ENCODE measurements at regions not wholly inside any gene's neighbourhood (a gene's known extent, or its start where the extent isn't known, plus 50 kb on each side); places are given as distances from the start of the nearest gene placed in this dataset.
"Not testable (repeated sequence)": the region's sequence is repeated elsewhere in the genome, so short reads cannot be mapped to it uniquely, and the experiment has no call there.

GRCh38 chr7:56483861-56484550, 367.8 kb upstream of the NUPR2 start:
- no peak for ATAC-seq

GRCh38 chr7:56483153-56483552, 366.9 kb upstream of the NUPR2 start:
- H3K36me3 Mint-ChIP-seq = no peaks in the 10 kb centered on the region
- no peaks in the 10 kb centered on the region for H3K27me3 Mint-ChIP-seq
- peaks cover 20% of the 10 kb centered on the region for H3K9me3 Mint-ChIP-seq
- no peaks in the 10 kb centered on the region for H3K4me1 Mint-ChIP-seq
- ATAC-seq = no peak
- H3K4me3 Mint-ChIP-seq = no peak overlapping the region
- no peak overlapping the region for H3K27ac Mint-ChIP-seq

More at GRCh38 chr7:56483861-56484550, 367.8 kb upstream of the NUPR2 start:
- Mint-ChIP-seq H3K27me3 (no peaks in the 10 kb centered on the region), H3K36me3 (no peaks in the 10 kb centered on the region), H3K4me1 (no peaks in the 10 kb centered on the region), H3K9me3 (peaks cover 20% of the 10 kb centered on the region), H3K4me3 (no peak overlapping the region), H3K27ac (no peak overlapping the region)

- ATAC-seq = no peak
- Mint-ChIP-seq H3K27me3 (no peaks in the 10 kb centered on the region), H3K36me3 (no peaks in the 10 kb centered on the region), H3K4me3 (no peak overlapping the region), H3K4me1 (no peaks in the 10 kb centered on the region), H3K27ac (no peak overlapping the region), H3K9me3 (peaks cover 32% of the 10 kb centered on the region)
Observed at GRCh38 chr7:56479748-56480147, 363.5 kb upstream of the NUPR2 start.

- no peak for ATAC-seq
- Mint-ChIP-seq H3K36me3 (no peaks in the 10 kb centered on the region), H3K27me3 (no peaks in the 10 kb centered on the region), H3K4me1 (no peaks in the 10 kb centered on the region), H3K27ac (no peak overlapping the region), H3K4me3 (no peak overlapping the region), H3K9me3 (peaks cover 33% of the 10 kb centered on the region)
Observed at GRCh38 chr7:56479136-56479535, 362.9 kb upstream of the NUPR2 start.

GRCh38 chr7:56474271-56474670, 358.1 kb upstream of the NUPR2 start:
- no peaks in the 10 kb centered on the region for H3K4me1 Mint-ChIP-seq
- no peak overlapping the region for H3K4me3 Mint-ChIP-seq
- no peak overlapping the region for H3K27ac Mint-ChIP-seq
- peaks cover 27% of the 10 kb centered on the region for H3K9me3 Mint-ChIP-seq
- H3K27me3 Mint-ChIP-seq = no peaks in the 10 kb centered on the region
- no peaks in the 10 kb centered on the region for H3K36me3 Mint-ChIP-seq
- no peak for ATAC-seq

GRCh38 chr7:56471811-56472210, 355.6 kb upstream of the NUPR2 start:
- H3K4me1 Mint-ChIP-seq = no peaks in the 10 kb centered on the region
- no peak overlapping the region for H3K4me3 Mint-ChIP-seq
- H3K36me3 Mint-ChIP-seq = no peaks in the 10 kb centered on the region
- no peak for ATAC-seq
- H3K27me3 Mint-ChIP-seq = no peaks in the 10 kb centered on the region
- no peak overlapping the region for H3K27ac Mint-ChIP-seq
- H3K9me3 Mint-ChIP-seq = peaks cover 16% of the 10 kb centered on the region

GRCh38 chr7:56466607-56467525, 350.6 kb upstream of the NUPR2 start:
- H3K9me3 Mint-ChIP-seq = peaks cover 16% of the 10 kb centered on the region
- H3K27ac Mint-ChIP-seq, H3K4me3 Mint-ChIP-seq, H3K36me3 Mint-ChIP-seq, H3K27me3 Mint-ChIP-seq, H3K4me1 Mint-ChIP-seq, ATAC-seq: not testable (repeated sequence)

- Mint-ChIP-seq H3K36me3 (peaks cover 6% of the 10 kb centered on the region), H3K27ac (no peak overlapping the region), H3K9me3 (peaks cover 22% of the 10 kb centered on the region), H3K27me3 (no peaks in the 10 kb centered on the region), H3K4me1 (no peaks in the 10 kb centered on the region), H3K4me3 (no peak overlapping the region)
- ATAC-seq = no peak
Observed at GRCh38 chr7:56449762-56450161, 333.5 kb upstream of the NUPR2 start.

- Mint-ChIP-seq H3K27me3 (no peaks in the 10 kb centered on the region), H3K4me3 (no peak overlapping the region), H3K4me1 (no peaks in the 10 kb centered on the region), H3K9me3 (peaks cover 32% of the 10 kb centered on the region), H3K27ac (no peak overlapping the region), H3K36me3 (peaks cover 6% of the 10 kb centered on the region)
- no peak for ATAC-seq
Observed at GRCh38 chr7:56447864-56448693, 331.9 kb upstream of the NUPR2 start.

GRCh38 chr7:56420528-56420927, 304.3 kb upstream of the NUPR2 start:
- not testable (repeated sequence) for H3K4me3 Mint-ChIP-seq, H3K36me3 Mint-ChIP-seq, H3K27ac Mint-ChIP-seq, H3K4me1 Mint-ChIP-seq, ATAC-seq, H3K27me3 Mint-ChIP-seq
- peaks cover 12% of the 10 kb centered on the region for H3K9me3 Mint-ChIP-seq

GRCh38 chr7:56375173-56375572, 259.0 kb upstream of the NUPR2 start:
- no peaks in the 10 kb centered on the region for H3K36me3 Mint-ChIP-seq
- no peak overlapping the region for H3K4me3 Mint-ChIP-seq
- no peak overlapping the region for H3K27ac Mint-ChIP-seq
- no peaks in the 10 kb centered on the region for H3K4me1 Mint-ChIP-seq
- no peaks in the 10 kb centered on the region for H3K9me3 Mint-ChIP-seq
- no peak for ATAC-seq
- H3K27me3 Mint-ChIP-seq = no peaks in the 10 kb centered on the region

- ATAC-seq, H3K27ac Mint-ChIP-seq, H3K4me1 Mint-ChIP-seq, H3K36me3 Mint-ChIP-seq, H3K4me3 Mint-ChIP-seq, H3K27me3 Mint-ChIP-seq, H3K9me3 Mint-ChIP-seq: not testable (repeated sequence)
Observed at GRCh38 chr7:56374666-56375065, 258.4 kb upstream of the NUPR2 start.

- H3K36me3 Mint-ChIP-seq, ATAC-seq: not testable (repeated sequence)
Observed at GRCh38 chr7:56373314-56373713, 257.1 kb upstream of the NUPR2 start.

GRCh38 chr7:56371792-56372191, 255.6 kb upstream of the NUPR2 start:
- H3K4me1 Mint-ChIP-seq, H3K27me3 Mint-ChIP-seq, ATAC-seq, H3K9me3 Mint-ChIP-seq, H3K27ac Mint-ChIP-seq, H3K4me3 Mint-ChIP-seq, H3K36me3 Mint-ChIP-seq: not testable (repeated sequence)

More at GRCh38 chr7:56373314-56373713, 257.1 kb upstream of the NUPR2 start:
- not testable (repeated sequence) for H3K9me3 Mint-ChIP-seq, H3K27ac Mint-ChIP-seq, H3K4me3 Mint-ChIP-seq, H3K4me1 Mint-ChIP-seq, H3K27me3 Mint-ChIP-seq

- not testable (repeated sequence) for H3K9me3 Mint-ChIP-seq, H3K27me3 Mint-ChIP-seq, H3K36me3 Mint-ChIP-seq, H3K4me3 Mint-ChIP-seq, H3K27ac Mint-ChIP-seq, ATAC-seq, H3K4me1 Mint-ChIP-seq
Observed at GRCh38 chr7:56370208-56370872, 254.1 kb upstream of the NUPR2 start.
